GM13976 (cell line): ENCODE measurements at regions not wholly inside any gene's neighbourhood (a gene's known extent, or its start where the extent isn't known, plus 50 kb on each side); places are given as distances from the start of the nearest gene placed in this dataset.
"Not testable (repeated sequence)": the region's sequence is repeated elsewhere in the genome, so short reads cannot be mapped to it uniquely, and the experiment has no call there.

ENCODE experiments used
- DNase-seq: peaks from one replicate; pipeline ENCODE4 v3.0.0; 2012; ENCODE audit warnings: low spot score
- in situ Hi-C: fragments of 300-500 bp; cut with MboI; formaldehyde crosslinking; loops from one replicate; pipeline ENCODE4 v1.12.0; 2022; ENCODE audit warnings: low sequenced_read_pairs, mixed read lengths, inconsistent platforms; ENCODE audit not compliant: unreplicated experiment
- TF ChIP-seq, protein P1 (sequence below): IDR thresholded peaks from 2 replicates; pipeline ENCODE4 v1.5.1; 2012; ENCODE audit warnings: borderline replicate concordance, mild to moderate bottlenecking; ENCODE audit not compliant: insufficient read depth; ENCODE audit errors: extremely low read depth, missing control alignments, control extremely low read depth

DNA sequence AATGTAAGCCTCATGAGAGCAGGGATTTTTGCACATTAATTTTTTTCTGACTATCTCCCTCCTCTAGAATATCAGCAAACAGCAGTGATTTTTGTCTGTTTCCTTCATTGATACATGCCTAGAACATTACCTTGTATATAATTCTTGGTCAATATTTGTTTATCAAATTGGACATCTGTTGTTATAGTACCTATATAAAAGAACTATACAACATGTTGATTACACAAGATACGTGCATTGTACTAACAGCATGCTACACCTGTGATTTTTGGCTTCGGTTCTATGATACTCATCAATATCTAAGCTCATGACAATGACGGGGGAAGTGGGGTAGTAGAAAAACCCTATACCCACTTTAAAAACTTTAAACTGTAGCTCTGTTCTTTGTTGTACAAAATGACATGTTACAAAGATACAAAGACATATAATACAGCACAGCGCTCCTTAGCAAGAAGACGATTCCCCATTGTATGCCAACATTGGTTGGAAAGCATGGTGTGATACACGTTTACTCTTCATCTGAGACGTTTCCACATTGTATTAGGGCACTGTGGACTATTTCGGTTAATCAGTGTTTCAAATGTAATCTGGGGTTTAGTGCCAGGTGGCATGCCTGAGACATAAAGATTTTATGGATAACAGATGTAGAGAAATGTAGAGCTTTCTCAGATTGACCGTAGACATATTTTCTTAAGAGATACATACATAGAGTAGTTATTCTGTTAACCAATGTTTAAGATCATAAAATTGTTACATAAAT is 70.5 kb upstream of the FOXP2 start:
- TF ChIP-seq, protein P1, sequence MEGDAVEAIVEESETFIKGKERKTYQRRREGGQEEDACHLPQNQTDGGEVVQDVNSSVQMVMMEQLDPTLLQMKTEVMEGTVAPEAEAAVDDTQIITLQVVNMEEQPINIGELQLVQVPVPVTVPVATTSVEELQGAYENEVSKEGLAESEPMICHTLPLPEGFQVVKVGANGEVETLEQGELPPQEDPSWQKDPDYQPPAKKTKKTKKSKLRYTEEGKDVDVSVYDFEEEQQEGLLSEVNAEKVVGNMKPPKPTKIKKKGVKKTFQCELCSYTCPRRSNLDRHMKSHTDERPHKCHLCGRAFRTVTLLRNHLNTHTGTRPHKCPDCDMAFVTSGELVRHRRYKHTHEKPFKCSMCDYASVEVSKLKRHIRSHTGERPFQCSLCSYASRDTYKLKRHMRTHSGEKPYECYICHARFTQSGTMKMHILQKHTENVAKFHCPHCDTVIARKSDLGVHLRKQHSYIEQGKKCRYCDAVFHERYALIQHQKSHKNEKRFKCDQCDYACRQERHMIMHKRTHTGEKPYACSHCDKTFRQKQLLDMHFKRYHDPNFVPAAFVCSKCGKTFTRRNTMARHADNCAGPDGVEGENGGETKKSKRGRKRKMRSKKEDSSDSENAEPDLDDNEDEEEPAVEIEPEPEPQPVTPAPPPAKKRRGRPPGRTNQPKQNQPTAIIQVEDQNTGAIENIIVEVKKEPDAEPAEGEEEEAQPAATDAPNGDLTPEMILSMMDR, result no peak
- no peak for DNase-seq
- in situ Hi-C loops, result no loop called here

DNA sequence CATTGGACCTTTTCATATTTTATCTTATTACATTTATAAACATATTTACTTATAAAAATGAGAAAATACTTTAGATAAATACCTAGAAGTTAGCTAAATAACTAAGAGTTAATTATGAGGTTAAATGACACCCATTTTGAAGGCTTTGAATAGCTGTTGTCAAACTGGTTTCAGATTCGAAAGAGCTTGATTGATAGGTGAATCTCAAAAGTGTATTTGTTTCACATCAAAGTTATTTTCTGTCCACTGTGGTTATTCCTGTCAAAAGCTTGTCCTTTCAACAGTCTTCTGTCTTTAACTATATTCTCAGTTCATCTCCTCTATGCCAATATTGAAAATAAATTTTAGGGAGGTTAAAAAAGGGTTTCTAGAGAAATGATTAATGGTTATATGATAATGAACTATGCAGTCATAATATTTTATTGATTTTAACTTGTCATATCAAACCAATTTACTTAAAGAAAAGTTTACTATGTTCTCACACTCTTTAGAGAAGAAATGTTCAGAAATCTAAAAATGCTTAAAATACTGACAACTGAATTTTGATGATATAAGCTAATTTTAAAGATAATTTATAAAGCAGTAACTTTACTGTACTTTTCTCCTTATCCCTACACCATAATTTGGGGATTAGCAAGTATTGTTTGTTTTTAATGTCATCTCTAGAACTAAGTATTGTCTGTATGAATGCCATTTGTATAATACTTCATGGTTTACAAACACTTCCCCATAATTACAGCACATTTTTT is 72.0 kb upstream of the FOXP2 start:
- DNase-seq, result no peak
- TF ChIP-seq, protein P1, result no peak
- in situ Hi-C loops, result no loop called here

DNA sequence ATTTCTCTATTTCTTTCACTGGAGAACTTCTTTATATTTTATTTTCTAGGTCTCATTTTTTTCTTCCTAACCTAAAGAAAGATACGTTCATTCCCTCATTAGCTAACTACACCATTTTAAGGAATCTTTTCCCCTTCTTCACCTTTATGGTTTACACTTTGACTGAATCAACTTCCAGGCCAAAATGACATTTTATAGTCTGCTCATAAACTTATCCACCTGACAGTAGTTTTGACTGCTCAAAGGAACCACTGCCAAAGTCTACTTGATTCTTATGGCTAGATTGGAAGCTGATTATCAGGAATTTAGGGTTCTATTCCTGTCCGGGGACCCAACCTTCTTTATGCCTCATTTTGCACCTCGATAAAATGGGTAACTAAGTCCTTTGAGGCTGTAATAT is 73.0 kb upstream of the FOXP2 start:
- in situ Hi-C loops, result no loop called here
- TF ChIP-seq, protein P1, result no peak
- no peak for DNase-seq

DNA sequence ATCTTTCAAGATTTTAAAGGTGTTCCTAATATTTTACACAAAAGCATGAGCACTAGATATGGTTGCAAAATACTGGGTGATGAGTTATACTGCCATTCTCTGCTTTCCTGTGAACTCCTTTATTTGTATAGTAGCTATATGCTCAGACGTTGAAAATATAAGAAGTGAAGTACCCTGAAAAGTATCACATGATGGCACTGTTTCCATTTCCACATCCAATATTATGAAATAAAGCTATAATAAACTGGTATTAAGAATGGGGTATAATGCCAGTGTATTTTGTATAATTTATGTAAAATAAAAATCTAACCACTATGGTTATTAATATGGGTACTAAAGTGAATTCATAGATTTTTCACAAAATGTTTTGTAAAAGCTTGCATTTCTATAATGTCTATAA is 79.6 kb upstream of the FOXP2 start:
- in situ Hi-C loops, result no loop called here
- no peak for DNase-seq
- TF ChIP-seq, protein P1, result no peak

DNA sequence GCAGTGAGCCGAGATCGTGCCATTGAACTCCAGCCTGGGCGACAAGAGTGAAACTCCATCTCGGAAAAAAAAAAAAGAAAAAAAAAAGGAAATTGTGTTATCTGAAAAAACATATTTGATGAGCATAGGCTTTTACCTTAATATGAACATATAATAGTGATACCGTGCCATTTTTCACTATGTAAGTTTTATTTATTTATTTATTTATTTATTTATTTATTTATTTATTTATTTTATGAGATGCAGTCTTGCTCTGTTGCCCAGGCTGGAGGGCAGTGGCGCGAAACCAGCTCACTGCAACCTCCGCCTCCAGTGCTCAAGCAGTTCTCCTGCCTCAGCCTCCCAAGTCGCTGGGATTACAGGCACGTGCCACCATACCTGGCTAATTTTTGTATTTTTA is 85.2 kb upstream of the FOXP2 start:
- DNase-seq, in situ Hi-C loops: not testable (repeated sequence)

DNA sequence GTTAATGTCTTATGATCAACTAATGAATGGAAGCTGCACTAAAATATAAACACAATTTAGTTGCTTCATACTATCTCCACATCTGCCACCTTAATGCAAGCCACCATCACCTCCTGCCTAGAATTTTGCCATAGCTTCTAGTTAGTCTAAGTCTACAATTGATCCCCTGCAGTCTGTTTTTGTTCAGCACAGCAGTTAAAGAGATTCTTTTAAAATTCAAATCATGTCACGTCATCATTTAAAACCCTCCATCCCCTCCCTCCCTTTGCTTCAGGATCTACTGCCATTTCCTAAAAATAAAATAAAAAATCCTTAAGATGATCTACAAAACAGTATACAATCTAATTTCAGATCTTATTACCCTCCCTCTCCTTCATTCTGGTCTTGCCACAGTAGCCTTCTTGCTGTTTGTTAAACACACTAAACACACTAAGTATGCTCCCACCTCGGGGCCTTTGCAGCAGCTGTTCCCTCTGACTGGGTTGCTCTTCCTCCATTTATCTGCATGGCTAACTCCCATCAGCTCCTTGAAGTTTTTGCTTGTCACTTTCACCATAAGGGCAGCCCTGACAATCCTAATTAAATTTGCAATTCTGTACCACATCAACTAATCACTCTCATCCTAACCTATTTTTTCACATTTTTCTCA is 97.0 kb upstream of the FOXP2 start:
- TF ChIP-seq, protein P1, result no peak
- DNase-seq, result no peak
- in situ Hi-C loops, result no loop called here

DNA sequence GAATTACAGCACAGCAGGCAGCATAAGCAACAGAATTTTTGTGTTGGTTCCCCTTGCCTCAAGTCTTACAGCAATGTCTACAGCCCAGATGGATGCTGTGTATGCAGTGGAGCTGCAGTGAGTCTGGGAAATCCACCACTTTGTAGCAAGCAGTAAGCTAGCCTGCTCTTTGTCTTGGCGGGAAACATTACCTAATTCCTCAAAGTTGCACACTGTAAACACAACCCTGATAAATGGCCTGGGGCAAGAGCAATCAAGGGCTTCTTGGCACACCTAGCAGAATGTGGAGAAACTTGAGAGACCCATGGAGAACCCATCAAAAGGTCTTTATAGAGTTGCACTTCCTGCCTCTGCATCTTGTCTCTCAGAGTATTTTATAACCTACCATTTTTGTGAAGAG is 102.0 kb upstream of the FOXP2 start:
- in situ Hi-C loops, result no loop called here
- DNase-seq, result no peak
- TF ChIP-seq, protein P1, result no peak
